ENCODE measurements at regions not wholly inside any gene's neighbourhood (a gene's known extent, or its start where the extent isn't known, plus 50 kb on each side); places are given as distances from the start of the nearest gene placed in this dataset.

DNA sequence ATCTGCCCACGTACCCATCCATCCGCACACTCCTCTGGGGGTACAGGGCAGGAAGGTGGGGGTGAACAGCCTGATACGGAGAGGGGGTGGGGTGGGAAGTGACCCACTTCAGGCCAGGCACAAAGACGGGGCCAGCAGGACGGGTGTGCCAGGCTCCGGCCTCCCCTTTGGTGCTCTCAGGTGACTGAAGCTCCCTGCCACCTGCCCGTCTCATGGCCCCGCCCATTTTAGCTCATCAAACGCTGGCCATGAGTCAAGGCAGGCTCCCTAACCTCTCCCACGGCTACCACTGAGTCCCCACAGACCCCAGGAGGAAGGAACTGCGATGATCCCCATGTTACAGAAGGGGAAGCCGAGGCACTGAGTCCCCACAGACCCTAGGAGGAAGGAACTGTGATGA, 109.6 kb downstream of the CRYAA start:
- CTCF ChIA-PET = interaction anchor here (1.6 kb wide), 1 partner anchor 10 kb away, joined by 4 read pairs; no protein-coding TSS in a partner anchor
- intact Hi-C loops (cut with DNase I, micrococcal nuclease) = no loop called here
- no peak overlapping the region for H3K4me3 Mint-ChIP-seq
- POLR2A ChIA-PET = no interaction called here
- ATAC-seq = no peak
- no peaks in the 10 kb centered on the region for H3K4me1 Mint-ChIP-seq
- H3K27me3 Mint-ChIP-seq = peaks cover 10% of the 10 kb centered on the region
- no peak for DNase-seq
- H3K36me3 Mint-ChIP-seq (ENCODE audit: low read depth) = no peaks in the 10 kb centered on the region
- H3K27ac Mint-ChIP-seq = no peak overlapping the region
- no peaks in the 10 kb centered on the region for H3K9me3 Mint-ChIP-seq (ENCODE audit: low read depth)

DNA sequence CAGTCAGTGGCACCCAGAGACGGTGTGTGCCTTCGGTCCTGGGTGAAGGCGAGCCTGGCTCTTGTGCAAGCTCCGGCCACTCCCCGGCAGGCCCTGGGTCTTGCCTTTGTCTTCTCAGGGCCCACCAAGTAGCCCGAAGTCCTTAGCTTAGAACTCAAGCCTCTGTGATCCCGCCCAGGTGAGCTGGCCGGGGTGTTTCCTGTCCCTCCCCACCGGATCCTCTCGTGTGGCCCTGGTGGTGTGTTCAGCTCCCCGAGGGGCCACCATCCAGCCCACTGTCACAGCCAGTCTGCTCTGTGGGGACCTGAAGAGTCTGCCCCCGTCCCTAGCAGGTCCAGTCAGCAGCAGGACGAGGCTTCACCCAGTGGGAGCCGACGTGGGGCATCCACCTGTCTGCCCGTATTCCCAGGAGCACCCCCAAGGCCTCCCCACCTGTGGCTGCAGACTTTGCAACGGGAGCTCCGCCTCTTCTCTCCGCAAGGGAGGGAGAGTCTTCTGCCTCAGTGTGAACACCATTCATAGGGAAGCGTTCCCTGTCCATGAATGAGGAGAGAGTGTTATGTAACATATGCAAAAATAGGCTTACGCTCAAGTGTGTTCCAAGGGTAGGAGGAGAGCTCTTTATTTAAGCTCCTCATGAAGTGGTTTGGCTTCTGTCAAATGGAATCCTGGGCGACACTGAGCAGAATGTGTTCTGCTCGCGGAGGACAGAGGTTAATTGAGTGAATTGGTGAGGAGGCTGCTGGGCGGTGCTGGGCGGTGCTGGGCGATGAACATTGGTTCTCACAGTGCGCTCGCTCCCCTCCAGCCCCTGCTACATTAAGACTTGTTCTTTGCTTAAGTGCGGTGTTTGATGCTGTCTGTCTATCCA, 108.9 kb downstream of the CRYAA start:
- H3K27ac Mint-ChIP-seq = no peak overlapping the region
- H3K4me1 Mint-ChIP-seq = no peaks in the 10 kb centered on the region
- no peaks in the 10 kb centered on the region for H3K36me3 Mint-ChIP-seq (ENCODE audit: low read depth)
- DNase-seq (no peak), ATAC-seq (no peak)
- no peaks in the 10 kb centered on the region for H3K9me3 Mint-ChIP-seq (ENCODE audit: low read depth)
- ChIA-PET CTCF (interaction anchor here (1.6 kb wide), 1 partner anchor 10 kb away, joined by 4 read pairs; no protein-coding TSS in a partner anchor), POLR2A (no interaction called here)
- no peak overlapping the region for H3K4me3 Mint-ChIP-seq
- intact Hi-C loops (cut with DNase I, micrococcal nuclease) = no loop called here
- H3K27me3 Mint-ChIP-seq = peaks cover 10% of the 10 kb centered on the region

- no peaks in the 10 kb centered on the region for H3K4me1 Mint-ChIP-seq
- CTCF ChIA-PET = interaction anchor here (0.8 kb wide), 1 partner anchor 69 kb away, joined by 6 read pairs; no protein-coding TSS in a partner anchor
These were observed 108.0 kb downstream of the CRYAA start for GRCh38 chr21:43276811-43277210.

GRCh38 chr21:43275421-43276211, 106.8 kb downstream of the CRYAA start:
- Mint-ChIP-seq H3K36me3 (ENCODE audit: low read depth) (no peaks in the 10 kb centered on the region), H3K4me3 (no peak overlapping the region), H3K4me1 (no peaks in the 10 kb centered on the region), H3K27ac (no peak overlapping the region), H3K9me3 (ENCODE audit: low read depth) (no peaks in the 10 kb centered on the region), H3K27me3 (peaks cover 10% of the 10 kb centered on the region)
- intact Hi-C loops (cut with DNase I, micrococcal nuclease) = no loop called here
- CTCF ChIA-PET = no interaction called here
- ATAC-seq = no peak
- POLR2A ChIA-PET = no interaction called here
- DNase-seq = no peak

More at GRCh38 chr21:43276811-43277210, 108.0 kb downstream of the CRYAA start:
- no peak for ATAC-seq
- no peaks in the 10 kb centered on the region for H3K36me3 Mint-ChIP-seq (ENCODE audit: low read depth)
- no peak overlapping the region for H3K4me3 Mint-ChIP-seq
- intact Hi-C loops (cut with DNase I, micrococcal nuclease) = no loop called here
- no peaks in the 10 kb centered on the region for H3K9me3 Mint-ChIP-seq (ENCODE audit: low read depth)
- no peak overlapping the region for H3K27ac Mint-ChIP-seq
- DNase-seq = no peak
- POLR2A ChIA-PET = no interaction called here
- peaks cover 10% of the 10 kb centered on the region for H3K27me3 Mint-ChIP-seq

- no peak for ATAC-seq
- Mint-ChIP-seq H3K4me1 (no peaks in the 10 kb centered on the region), H3K36me3 (ENCODE audit: low read depth) (no peaks in the 10 kb centered on the region), H3K27ac (no peak overlapping the region), H3K4me3 (no peak overlapping the region), H3K27me3 (peaks cover 10% of the 10 kb centered on the region), H3K9me3 (ENCODE audit: low read depth) (no peaks in the 10 kb centered on the region)
- ChIA-PET POLR2A (no interaction called here), CTCF (no interaction called here)
- DNase-seq = no peak
- intact Hi-C loops (cut with DNase I, micrococcal nuclease) = no loop called here
These were observed 106.1 kb downstream of the CRYAA start for GRCh38 chr21:43274946-43275310.

- no peaks in the 10 kb centered on the region for H3K9me3 Mint-ChIP-seq (ENCODE audit: low read depth)
- H3K36me3 Mint-ChIP-seq (ENCODE audit: low read depth) = no peaks in the 10 kb centered on the region
- DNase-seq = no peak
- CTCF ChIA-PET = no interaction called here
- intact Hi-C loops (cut with DNase I, micrococcal nuclease) = no loop called here
- H3K4me3 Mint-ChIP-seq = no peak overlapping the region
- POLR2A ChIA-PET = no interaction called here
- H3K4me1 Mint-ChIP-seq = no peaks in the 10 kb centered on the region
- H3K27ac Mint-ChIP-seq = no peak overlapping the region
- peaks cover 10% of the 10 kb centered on the region for H3K27me3 Mint-ChIP-seq
- ATAC-seq = no peak
These were observed 105.5 kb downstream of the CRYAA start for GRCh38 chr21:43274022-43274945.

- no peaks in the 10 kb centered on the region for H3K4me1 Mint-ChIP-seq
- H3K4me3 Mint-ChIP-seq = no peak overlapping the region
- H3K9me3 Mint-ChIP-seq (ENCODE audit: low read depth) = no peaks in the 10 kb centered on the region
- no peak for DNase-seq
- no peaks in the 10 kb centered on the region for H3K36me3 Mint-ChIP-seq (ENCODE audit: low read depth)
- H3K27ac Mint-ChIP-seq = no peak overlapping the region
- POLR2A ChIA-PET = no interaction called here
- no peak for ATAC-seq
- intact Hi-C loops (cut with DNase I, micrococcal nuclease) = no loop called here
- CTCF ChIA-PET = no interaction called here
- H3K27me3 Mint-ChIP-seq = peaks cover 10% of the 10 kb centered on the region
These were observed 104.9 kb downstream of the CRYAA start for GRCh38 chr21:43273708-43274021.

DNA sequence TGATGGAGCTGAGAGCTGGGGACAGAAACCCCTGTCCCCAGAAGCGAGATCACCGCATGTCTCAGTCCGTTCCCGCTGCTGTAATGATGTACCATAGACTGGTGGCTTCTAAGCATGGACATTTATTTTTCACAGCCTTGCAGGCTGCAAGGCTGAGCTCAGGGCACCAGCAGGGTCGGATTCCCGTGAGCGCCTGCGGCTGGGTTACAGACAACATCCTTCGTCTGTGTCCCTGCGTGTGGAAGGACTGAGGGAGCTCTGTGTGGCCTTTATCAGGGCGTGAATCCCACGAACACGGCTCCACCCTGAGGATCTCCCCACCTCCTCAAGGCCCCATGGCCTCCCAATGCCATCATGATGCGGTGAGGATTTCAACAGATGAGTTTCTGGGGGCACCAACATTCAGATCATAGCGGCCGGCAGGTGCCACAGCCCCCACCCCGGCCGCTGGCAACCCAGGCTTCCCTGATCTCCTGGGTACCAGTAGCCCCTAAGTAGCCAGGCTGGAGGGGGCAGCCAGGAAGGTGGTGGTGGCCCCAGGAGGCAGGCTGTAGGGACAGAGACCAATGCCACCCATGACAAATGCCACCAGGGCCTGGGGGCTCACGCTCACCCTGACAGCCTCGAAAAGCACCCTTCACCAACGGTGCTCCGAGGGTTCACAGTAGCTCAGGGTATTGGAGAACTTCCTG, 104.4 kb downstream of the CRYAA start:
- intact Hi-C loops (cut with DNase I, micrococcal nuclease) = no loop called here
- ATAC-seq (no peak), DNase-seq (no peak)
- H3K4me1 Mint-ChIP-seq = no peaks in the 10 kb centered on the region
- no peaks in the 10 kb centered on the region for H3K9me3 Mint-ChIP-seq (ENCODE audit: low read depth)
- no peak overlapping the region for H3K27ac Mint-ChIP-seq
- H3K4me3 Mint-ChIP-seq = no peak overlapping the region
- ChIA-PET CTCF (no interaction called here), POLR2A (no interaction called here)
- H3K36me3 Mint-ChIP-seq (ENCODE audit: low read depth) = no peaks in the 10 kb centered on the region
- peaks cover 10% of the 10 kb centered on the region for H3K27me3 Mint-ChIP-seq

- ATAC-seq (no peak), DNase-seq (no peak)
- CTCF ChIA-PET = no interaction called here
- no peaks in the 10 kb centered on the region for H3K9me3 Mint-ChIP-seq (ENCODE audit: low read depth)
- H3K4me3 Mint-ChIP-seq = no peak overlapping the region
- no peaks in the 10 kb centered on the region for H3K4me1 Mint-ChIP-seq
- H3K36me3 Mint-ChIP-seq (ENCODE audit: low read depth) = no peaks in the 10 kb centered on the region
- intact Hi-C loops (cut with DNase I, micrococcal nuclease) = no loop called here
- H3K27me3 Mint-ChIP-seq = peaks cover 6% of the 10 kb centered on the region
- no peak overlapping the region for H3K27ac Mint-ChIP-seq
- POLR2A ChIA-PET = no interaction called here
These were observed 103.8 kb downstream of the CRYAA start for GRCh38 chr21:43272591-43272990.

DNA sequence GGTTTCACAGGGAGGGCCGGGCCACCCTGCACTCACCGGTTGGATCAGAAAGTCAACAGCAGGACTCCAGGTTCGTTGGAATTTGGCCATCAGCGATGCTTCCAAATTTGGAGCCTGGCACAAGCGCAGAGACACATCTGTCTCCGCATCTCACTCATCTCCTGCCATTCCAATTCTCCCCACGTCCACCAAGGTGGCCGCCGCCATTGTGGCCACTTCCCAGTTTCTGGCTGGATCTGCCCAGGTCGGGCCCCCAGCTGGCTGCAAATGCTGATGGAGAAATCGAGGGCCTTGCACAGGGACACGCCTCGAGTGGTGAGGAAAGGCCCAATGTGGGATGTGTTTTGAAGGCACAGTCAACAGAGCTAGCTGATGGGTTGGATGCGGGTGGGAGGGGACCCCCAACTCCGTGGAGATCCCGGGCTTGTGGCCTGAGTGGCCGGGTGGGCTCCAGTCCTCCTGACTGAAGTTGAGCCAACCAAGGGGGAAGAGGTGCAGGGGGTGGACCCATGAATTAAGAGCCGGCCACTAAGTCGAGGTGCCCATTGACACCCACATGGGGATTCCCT, 102.7 kb downstream of the CRYAA start:
- CTCF ChIA-PET = interaction anchor here (0.7 kb wide), 1 partner anchor 86 kb away, joined by 3 read pairs; no protein-coding TSS in a partner anchor
- Mint-ChIP-seq H3K36me3 (ENCODE audit: low read depth) (no peaks in the 10 kb centered on the region), H3K4me3 (no peak overlapping the region), H3K27me3 (peaks cover 5% of the 10 kb centered on the region), H3K4me1 (no peaks in the 10 kb centered on the region), H3K27ac (no peak overlapping the region), H3K9me3 (ENCODE audit: low read depth) (no peaks in the 10 kb centered on the region)
- DNase-seq (no peak), ATAC-seq (no peak)
- intact Hi-C loops (cut with DNase I, micrococcal nuclease) = no loop called here
- POLR2A ChIA-PET = no interaction called here

- Mint-ChIP-seq H3K9me3 (ENCODE audit: low read depth) (no peaks in the 10 kb centered on the region), H3K4me3 (no peak overlapping the region), H3K27ac (no peak overlapping the region), H3K4me1 (no peaks in the 10 kb centered on the region), H3K36me3 (ENCODE audit: low read depth) (no peaks in the 10 kb centered on the region), H3K27me3 (peaks cover 3% of the 10 kb centered on the region)
- ChIA-PET CTCF (interaction anchor here (0.7 kb wide), 1 partner anchor 87 kb away, joined by 3 read pairs; no protein-coding TSS in a partner anchor), POLR2A (no interaction called here)
- no peak for DNase-seq
- intact Hi-C loops (cut with DNase I, micrococcal nuclease) = no loop called here
- ATAC-seq = no peak
These were observed 102.0 kb downstream of the CRYAA start for GRCh38 chr21:43270800-43271301.
